ENCODE measurements at regions not wholly inside any gene's neighbourhood (a gene's known extent, or its start where the extent isn't known, plus 50 kb on each side); places are given as distances from the start of the nearest gene placed in this dataset.

DNA sequence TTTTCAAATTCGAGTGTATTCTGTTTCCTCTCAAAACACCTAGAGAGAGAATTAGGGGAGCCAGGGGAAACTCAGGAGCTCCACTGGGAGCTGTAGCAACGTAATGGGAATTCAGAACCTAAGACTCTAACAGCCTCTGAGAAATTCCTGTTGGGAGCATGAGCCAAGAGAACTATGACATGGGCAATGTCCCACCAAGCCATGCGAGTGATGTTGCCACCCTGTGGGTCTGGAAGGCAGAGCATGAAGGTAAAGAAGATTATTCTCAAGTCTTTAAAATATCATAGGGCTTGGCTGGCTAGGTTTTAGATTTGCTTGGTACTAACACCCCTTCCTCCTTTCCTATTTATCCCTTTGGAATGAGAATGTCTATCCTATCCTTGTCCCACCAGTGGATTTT lies 392.6 kb upstream of the ADAMTS9 start:
- TF ChIP-seq, protein P1, sequence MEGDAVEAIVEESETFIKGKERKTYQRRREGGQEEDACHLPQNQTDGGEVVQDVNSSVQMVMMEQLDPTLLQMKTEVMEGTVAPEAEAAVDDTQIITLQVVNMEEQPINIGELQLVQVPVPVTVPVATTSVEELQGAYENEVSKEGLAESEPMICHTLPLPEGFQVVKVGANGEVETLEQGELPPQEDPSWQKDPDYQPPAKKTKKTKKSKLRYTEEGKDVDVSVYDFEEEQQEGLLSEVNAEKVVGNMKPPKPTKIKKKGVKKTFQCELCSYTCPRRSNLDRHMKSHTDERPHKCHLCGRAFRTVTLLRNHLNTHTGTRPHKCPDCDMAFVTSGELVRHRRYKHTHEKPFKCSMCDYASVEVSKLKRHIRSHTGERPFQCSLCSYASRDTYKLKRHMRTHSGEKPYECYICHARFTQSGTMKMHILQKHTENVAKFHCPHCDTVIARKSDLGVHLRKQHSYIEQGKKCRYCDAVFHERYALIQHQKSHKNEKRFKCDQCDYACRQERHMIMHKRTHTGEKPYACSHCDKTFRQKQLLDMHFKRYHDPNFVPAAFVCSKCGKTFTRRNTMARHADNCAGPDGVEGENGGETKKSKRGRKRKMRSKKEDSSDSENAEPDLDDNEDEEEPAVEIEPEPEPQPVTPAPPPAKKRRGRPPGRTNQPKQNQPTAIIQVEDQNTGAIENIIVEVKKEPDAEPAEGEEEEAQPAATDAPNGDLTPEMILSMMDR (IDR thresholded peaks at IDR 0.05) = no peak
- Histone ChIP-seq H3K9me3 (no peaks in the 10 kb centered on the region), H3K4me3 (no peak overlapping the region), H3K4me1 (no peaks in the 10 kb centered on the region), H3K27me3 (no peaks in the 10 kb centered on the region), H3K36me3 (no peaks in the 10 kb centered on the region), H3K27ac (no peak overlapping the region)
- intact Hi-C loops (cut with DNase I; ENCODE audit: low total_unique reads) = no loop called here
- DNase-seq = no peak

DNA sequence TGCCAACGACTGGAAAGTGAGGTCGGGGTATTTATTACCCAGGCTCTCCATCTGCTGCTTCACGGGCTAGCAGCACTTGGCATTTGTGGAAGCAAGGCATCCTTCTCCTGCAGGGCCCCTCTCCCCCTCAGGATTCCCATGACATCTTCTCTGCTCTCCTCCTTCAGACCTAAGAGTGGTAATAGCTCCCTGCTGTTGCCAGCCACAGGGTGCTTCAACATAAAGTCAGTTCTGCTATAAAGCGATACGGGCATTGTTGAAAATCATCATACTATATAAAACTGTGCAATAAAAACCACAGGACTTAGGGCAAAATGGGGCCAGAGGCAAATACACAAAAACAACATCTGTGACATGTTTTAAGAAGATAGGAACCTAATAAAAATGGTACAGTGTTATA lies 391.8 kb upstream of the ADAMTS9 start:
- Histone ChIP-seq H3K27ac (no peak overlapping the region), H3K27me3 (no peaks in the 10 kb centered on the region), H3K36me3 (no peaks in the 10 kb centered on the region), H3K9me3 (no peaks in the 10 kb centered on the region), H3K4me3 (no peak overlapping the region), H3K4me1 (no peaks in the 10 kb centered on the region)
- intact Hi-C loops (cut with DNase I; ENCODE audit: low total_unique reads) = no loop called here
- TF ChIP-seq, protein P1 (IDR thresholded peaks at IDR 0.05) = no peak
- DNase-seq = no peak

- no peak overlapping the region for H3K4me3 ChIP-seq
- no peaks in the 10 kb centered on the region for H3K9me3 ChIP-seq
- no peak for DNase-seq
- no peaks in the 10 kb centered on the region for H3K36me3 ChIP-seq
- intact Hi-C loops (cut with DNase I; ENCODE audit: low total_unique reads) = no loop called here
- no peaks in the 10 kb centered on the region for H3K4me1 ChIP-seq
- H3K27me3 ChIP-seq = no peaks in the 10 kb centered on the region
- TF ChIP-seq, protein P1 (IDR thresholded peaks at IDR 0.05) = no peak
- no peak overlapping the region for H3K27ac ChIP-seq
Measured at GRCh38 chr3:65078748-65079147, 390.9 kb upstream of the ADAMTS9 start.

GRCh38 chr3:65077124-65077523 lies 389.3 kb upstream of the ADAMTS9 start:
- H3K4me3 ChIP-seq = no peak overlapping the region
- no peaks in the 10 kb centered on the region for H3K4me1 ChIP-seq
- TF ChIP-seq, protein P1 (IDR thresholded peaks at IDR 0.05) = no peak
- no peaks in the 10 kb centered on the region for H3K27me3 ChIP-seq
- no peaks in the 10 kb centered on the region for H3K36me3 ChIP-seq
- no peak for DNase-seq
- no peak overlapping the region for H3K27ac ChIP-seq
- intact Hi-C loops (cut with DNase I; ENCODE audit: low total_unique reads) = no loop called here
- H3K9me3 ChIP-seq = no peaks in the 10 kb centered on the region

- Histone ChIP-seq H3K27me3 (no peaks in the 10 kb centered on the region), H3K9me3 (no peaks in the 10 kb centered on the region), H3K4me1 (no peaks in the 10 kb centered on the region), H3K36me3 (no peaks in the 10 kb centered on the region), H3K4me3 (no peak overlapping the region), H3K27ac (no peak overlapping the region)
- no peak for DNase-seq
- TF ChIP-seq, protein P1 (IDR thresholded peaks at IDR 0.05) = no peak
- intact Hi-C loops (cut with DNase I; ENCODE audit: low total_unique reads) = no loop called here
Measured at GRCh38 chr3:65070968-65071367, 383.2 kb upstream of the ADAMTS9 start.

DNA sequence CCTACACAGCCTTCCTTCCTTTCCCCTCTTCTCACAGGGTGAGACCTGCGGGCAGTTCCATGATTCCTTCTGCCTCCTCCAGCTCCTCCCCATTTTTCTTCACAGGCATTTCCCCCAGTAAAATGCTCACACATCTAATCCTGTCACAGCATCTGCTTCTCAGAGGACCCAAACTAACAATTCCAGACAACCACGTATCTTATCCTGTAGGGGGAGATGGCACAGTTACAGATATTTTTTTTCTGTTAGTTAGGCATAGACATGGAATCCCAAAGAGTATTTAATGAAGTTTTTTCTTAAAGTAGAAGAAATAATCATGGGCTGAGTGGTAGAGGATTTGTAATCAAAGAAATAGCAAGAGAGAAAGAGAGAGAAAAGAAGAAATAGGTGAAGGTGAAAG lies 373.1 kb upstream of the ADAMTS9 start:
- Histone ChIP-seq H3K27ac (no peak overlapping the region), H3K27me3 (no peaks in the 10 kb centered on the region), H3K4me3 (no peak overlapping the region), H3K9me3 (no peaks in the 10 kb centered on the region), H3K36me3 (no peaks in the 10 kb centered on the region), H3K4me1 (no peaks in the 10 kb centered on the region)
- no peak for DNase-seq
- intact Hi-C loops (cut with DNase I; ENCODE audit: low total_unique reads) = no loop called here
- TF ChIP-seq, protein P1 (IDR thresholded peaks at IDR 0.05) = no peak

Measured in tibial artery (tissue), 4 donors.